HCT116 (cell line): ENCODE measurements at regions not wholly inside any gene's neighbourhood (a gene's known extent, or its start where the extent isn't known, plus 50 kb on each side); places are given as distances from the start of the nearest gene placed in this dataset.

ENCODE experiments used
- ATAC-seq: fragments of 200-7000 bp; cut with Tn5 transposase; 2 replicates; pipeline ENCODE4 v1.9.1; 2020; ENCODE audit warnings: mild to moderate bottlenecking, moderate library complexity
- BruUV-seq: library from RNA; stranded (reverse); fragments of 400-500 nt; replicated peaks from 2 replicates; lab custom pipeline; 2021; lab: Mats Ljungman, UMichigan
- CTCF ChIA-PET: fragments of 300-600 bp; sonication (Branson Sonifier 250); formaldehyde crosslinking; loops from one replicate; lab custom pipeline; 2021; ENCODE audit warnings: antibody characterized with exemption; lab: Charles Lee
- POLR2A ChIA-PET: fragments of 300-600, 350-600 bp; sonication (Branson Sonifier 250); formaldehyde crosslinking; loops from one replicate; lab custom pipeline; 2021; ENCODE audit warnings: antibody characterized with exemption; lab: Charles Lee
- RAD21 ChIA-PET, 2 experiments: fragments of 300-600 bp; sonication (Branson Sonifier 250); formaldehyde crosslinking; loops; one replicate each; lab custom pipeline; 2023; ENCODE audit warnings: low total read pairs in 2 of 2; ENCODE audit not compliant: uncharacterized antibody in 2 of 2, unreplicated experiment in 2 of 2, low non-redundant PET in 1 of 2; lab: Charles Lee
- DNase-seq: peaks from one replicate; pipeline ENCODE4 v3.0.0-alpha.2; 2010; ENCODE audit warnings: low read depth, low spot score
- H2AFZ ChIP-seq: fragments of 200-600 bp; shearing (Covaris generic), sonication (generic); 2 replicates; pipeline ENCODE4 v1.6.1; 2017; ENCODE audit warnings: low read depth, mixed run types, mixed read lengths, antibody characterized with exemption, low read length; ENCODE audit not compliant: poor library complexity, severe bottlenecking
- H3K27ac ChIP-seq: 2 replicates; pipeline ENCODE4 v1.5.1; 2012; ENCODE audit warnings: low read depth, low read length
- H3K27me3 ChIP-seq: fragments of 200-600 bp; sonication (generic); 2 replicates; pipeline ENCODE4 v1.6.1; 2016; ENCODE audit warnings: mixed run types, low read length, mixed read lengths; ENCODE audit not compliant: insufficient read depth
- H3K36me3 ChIP-seq, 2 experiments: fragments of 200-500 bp in 1 of 2; fragments of 200-600 bp in 1 of 2; sonication (Bioruptor generic) in 1 of 2; sonication (generic) in 1 of 2; 2 replicates each; pipeline versions ENCODE4 v1.5.1 to v1.6.1; 2014 to 2016; ENCODE audit warnings: low read length in 2 of 2, inconsistent platforms in 1 of 2, mixed read lengths in 1 of 2, mixed run types in 1 of 2; ENCODE audit not compliant: insufficient read depth in 2 of 2, control insufficient read depth in 1 of 2
- H3K4me1 ChIP-seq, 2 experiments: fragments of 200-600 bp in 1 of 2; sonication (generic) in 1 of 2; 2 replicates each; pipeline versions ENCODE4 v1.5.1 to v1.6.1; 2012 to 2017; ENCODE audit warnings: low read length in 2 of 2, inconsistent platforms in 1 of 2, mild to moderate bottlenecking in 1 of 2, mixed read lengths in 1 of 2, mixed run types in 1 of 2, moderate library complexity in 1 of 2; ENCODE audit not compliant: insufficient read depth in 2 of 2, control insufficient read depth in 1 of 2
- H3K4me2 ChIP-seq: fragments of 200-600 bp; sonication (generic); 2 replicates; pipeline ENCODE4 v1.6.1; 2017; ENCODE audit warnings: mixed run types, low read length, mixed read lengths
- H3K4me3 ChIP-seq, 2 experiments: fragments of 200-600 bp in 1 of 2; sonication (generic) in 1 of 2; replicated peaks in 1 of 2; 2 replicates each; pipeline ENCODE4 v1.5.1; 2011 to 2016; ENCODE audit warnings: low read length in 2 of 2, control low read depth in 1 of 2, low read depth in 1 of 2, mild to moderate bottlenecking in 1 of 2, mixed read lengths in 1 of 2, mixed run types in 1 of 2
- H3K79me2 ChIP-seq: fragments of 200-600 bp; sonication (generic); 2 replicates; pipeline ENCODE4 v1.6.1; 2017; ENCODE audit warnings: mild to moderate bottlenecking, mixed run types, low read length, moderate library complexity, mixed read lengths; ENCODE audit not compliant: insufficient read depth
- H3K9ac ChIP-seq: fragments of 200-600 bp; sonication (generic); 2 replicates; pipeline ENCODE4 v1.6.1; 2016; ENCODE audit warnings: low read length, mixed read lengths
- H3K9me2 ChIP-seq: fragments of 200-600 bp; sonication (generic), shearing (Covaris generic); 2 replicates; pipeline ENCODE4 v1.6.1; 2017; ENCODE audit warnings: mixed run types, mild to moderate bottlenecking, moderate library complexity; ENCODE audit not compliant: insufficient read depth
- H3K9me3 ChIP-seq, 2 experiments: fragments of 200-500 bp in 1 of 2; fragments of 200-600 bp in 1 of 2; sonication (Bioruptor generic) in 1 of 2; sonication (generic) in 1 of 2; 2 replicates each; pipeline ENCODE4 v1.6.1; 2014 to 2017; ENCODE audit warnings: low read length in 2 of 2, mixed read lengths in 2 of 2, inconsistent platforms in 1 of 2, low read depth in 1 of 2, mild to moderate bottlenecking in 1 of 2, mixed run types in 1 of 2, moderate library complexity in 1 of 2; ENCODE audit not compliant: control insufficient read depth in 1 of 2, insufficient read depth in 1 of 2
- H4K20me1 ChIP-seq: fragments of 200-600 bp; sonication (generic), shearing (Covaris generic); 2 replicates; pipeline ENCODE4 v1.6.1; 2017; ENCODE audit warnings: mixed run types, mild to moderate bottlenecking, moderate library complexity; ENCODE audit not compliant: insufficient read depth
- CBX3 ChIP-seq: IDR thresholded peaks from 2 replicates; pipeline ENCODE4 v1.6.1; 2012; ENCODE audit warnings: low read depth
- EGR1 ChIP-seq: IDR thresholded peaks from 2 replicates; pipeline ENCODE4 v1.6.1; 2012; ENCODE audit warnings: low read depth
- ELF1 ChIP-seq: IDR thresholded peaks from 2 replicates; pipeline ENCODE4 v1.6.1; 2012; ENCODE audit warnings: low read depth, borderline replicate concordance
- EZH2 ChIP-seq: fragments of 200-600 bp; sonication (generic); IDR thresholded peaks from 2 replicates; pipeline ENCODE4 v1.6.1; 2017; ENCODE audit warnings: antibody characterized with exemption, mixed run types
- FOSL1 ChIP-seq: IDR thresholded peaks from 2 replicates; pipeline ENCODE4 v1.6.1; 2012; ENCODE audit warnings: low read depth
- JUND ChIP-seq: IDR thresholded peaks from 2 replicates; pipeline ENCODE4 v1.6.1; 2012
- SIN3A ChIP-seq: IDR thresholded peaks from 2 replicates; pipeline ENCODE4 v1.6.1; 2012; ENCODE audit warnings: low read depth
- ZBTB33 ChIP-seq: IDR thresholded peaks from 2 replicates; pipeline ENCODE4 v1.6.1; 2011; ENCODE audit warnings: mild to moderate bottlenecking, low read length, moderate library complexity; ENCODE audit not compliant: insufficient replicate concordance; ENCODE audit errors: extremely low read depth
- intact Hi-C: fragments of 100-400 bp; cut with micrococcal nuclease; formaldehyde crosslinking; loops from 2 replicates; pipeline ENCODE4 v1.10.0; 2022

GRCh38 chr7:125530553-125530952, 600.9 kb upstream of the POT1 start:
- ChIA-PET CTCF (no interaction called here), POLR2A (no interaction called here), RAD21 (no interaction called here)
- intact Hi-C loops = no loop called here
- no peak overlapping the region for H2AFZ ChIP-seq
- no peaks in the 10 kb centered on the region for H4K20me1 ChIP-seq
- no peaks in the 10 kb centered on the region for H3K4me1 ChIP-seq
- DNase-seq (no peak), ATAC-seq (no peak)
- no peaks in the 10 kb centered on the region for H3K9me3 ChIP-seq
- no peaks in the 10 kb centered on the region for H3K36me3 ChIP-seq
- no peaks in the 10 kb centered on the region for H3K9me2 ChIP-seq
- no TSS peak for BruUV-seq
- TF ChIP-seq FOSL1 = no peak
- no peak for TF ChIP-seq EZH2
- no peaks in the 10 kb centered on the region for H3K79me2 ChIP-seq
- H3K27me3 ChIP-seq = no peaks in the 10 kb centered on the region
- H3K9ac ChIP-seq = no peak overlapping the region
- no peak overlapping the region for H3K4me3 ChIP-seq
- H3K4me2 ChIP-seq = no peak overlapping the region
- H3K27ac ChIP-seq = no peak overlapping the region

GRCh38 chr7:125529249-125529648, 599.6 kb upstream of the POT1 start:
- DNase-seq = no peak
- Histone ChIP-seq H3K9ac (no peak overlapping the region), H3K79me2 (no peaks in the 10 kb centered on the region), H3K4me3 (no peak overlapping the region), H3K4me1 (no peaks in the 10 kb centered on the region), H3K36me3 (no peaks in the 10 kb centered on the region), H4K20me1 (no peaks in the 10 kb centered on the region), H3K9me3 (no peaks in the 10 kb centered on the region), H3K4me2 (no peak overlapping the region), H3K27me3 (no peaks in the 10 kb centered on the region), H3K9me2 (no peaks in the 10 kb centered on the region), H2AFZ (no peak overlapping the region), H3K27ac (no peak overlapping the region)
- ATAC-seq = no peak
- no TSS peak for BruUV-seq
- TF ChIP-seq CBX3 (no peak), ELF1 (no peak), EGR1 (no peak), JUND (no peak), SIN3A (no peak), ZBTB33 (no peak)
- intact Hi-C loops = no loop called here
- CTCF ChIA-PET = no interaction called here
- RAD21 ChIA-PET = no interaction called here
- POLR2A ChIA-PET = no interaction called here
